RWPE1 (cell line): ENCODE measurements at regions not wholly inside any gene's neighbourhood (a gene's known extent, or its start where the extent isn't known, plus 50 kb on each side); places are given as distances from the start of the nearest gene placed in this dataset.

Source experiments
- CTCF ChIA-PET: fragments of 350-600 bp; sonication (Branson Sonifier 250); formaldehyde crosslinking; extraction: SDS; loops from one replicate; lab custom pipeline; 2021; lab: Yijun Ruan, JAX
- POLR2A ChIA-PET: fragments of 400-600 bp; formaldehyde crosslinking; extraction: SDS; loops from one replicate; lab custom pipeline; 2020; ENCODE audit warnings: antibody characterized with exemption; ENCODE audit not compliant: low non-redundant PET; lab: Yijun Ruan, JAX
- DNase-seq: peaks from one replicate; pipeline ENCODE4 v3.0.0; 2012; ENCODE audit warnings: low spot score
- H3K27ac ChIP-seq: fragments of 450-650 bp; 2 replicates; pipeline ENCODE4 v1.5.1; 2017
- TF ChIP-seq, protein P1 (sequence below): fragments of 450-650 bp; conservative IDR thresholded peaks from 2 replicates; pipeline ENCODE4 v1.5.1; 2017; ENCODE audit warnings: low read depth, mild to moderate bottlenecking

DNA sequence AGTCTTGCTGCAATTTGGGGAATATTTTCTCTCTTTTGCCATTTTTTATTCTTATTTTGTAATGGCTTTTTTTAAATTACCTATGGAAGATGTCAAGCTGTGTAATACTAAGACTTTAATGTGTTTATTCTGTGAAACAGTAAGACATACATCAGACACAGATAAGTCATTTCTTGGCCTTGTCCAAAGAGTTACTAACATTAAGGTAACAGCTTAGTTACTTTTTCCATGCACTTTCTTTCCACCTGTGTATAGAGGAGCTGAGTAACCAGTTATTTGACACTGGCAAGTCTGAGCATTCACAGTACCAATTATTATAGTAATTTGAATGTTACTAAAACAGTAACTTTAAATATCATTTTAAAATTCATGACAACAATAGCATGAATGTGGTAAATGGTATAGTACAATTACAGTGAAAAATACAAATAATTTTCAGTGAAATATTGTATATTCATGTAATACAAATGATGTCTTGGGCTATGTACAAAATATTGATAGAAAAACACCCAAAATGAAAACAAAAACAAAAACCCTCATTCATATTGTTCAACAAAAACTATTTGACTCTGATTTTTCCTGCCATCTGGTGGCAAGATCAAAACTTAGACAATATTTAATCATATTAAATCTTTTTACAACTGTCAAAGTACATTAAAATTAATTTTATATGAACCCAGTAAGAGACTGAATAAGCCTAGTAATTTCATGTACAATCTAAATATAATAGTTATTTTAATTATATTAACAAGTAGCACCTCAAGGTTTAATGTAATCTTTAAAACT lies 259.8 kb upstream of the SEMA3A start:
- no peak overlapping the region for H3K27ac ChIP-seq
- ChIA-PET CTCF (interaction anchor here (0.6 kb wide), 2 partner anchors 466 to 483 kb away, joined by 3 to 5 read pairs; no protein-coding TSS in a partner anchor), POLR2A (no interaction called here)
- DNase-seq, result no peak
- TF ChIP-seq, protein P1, sequence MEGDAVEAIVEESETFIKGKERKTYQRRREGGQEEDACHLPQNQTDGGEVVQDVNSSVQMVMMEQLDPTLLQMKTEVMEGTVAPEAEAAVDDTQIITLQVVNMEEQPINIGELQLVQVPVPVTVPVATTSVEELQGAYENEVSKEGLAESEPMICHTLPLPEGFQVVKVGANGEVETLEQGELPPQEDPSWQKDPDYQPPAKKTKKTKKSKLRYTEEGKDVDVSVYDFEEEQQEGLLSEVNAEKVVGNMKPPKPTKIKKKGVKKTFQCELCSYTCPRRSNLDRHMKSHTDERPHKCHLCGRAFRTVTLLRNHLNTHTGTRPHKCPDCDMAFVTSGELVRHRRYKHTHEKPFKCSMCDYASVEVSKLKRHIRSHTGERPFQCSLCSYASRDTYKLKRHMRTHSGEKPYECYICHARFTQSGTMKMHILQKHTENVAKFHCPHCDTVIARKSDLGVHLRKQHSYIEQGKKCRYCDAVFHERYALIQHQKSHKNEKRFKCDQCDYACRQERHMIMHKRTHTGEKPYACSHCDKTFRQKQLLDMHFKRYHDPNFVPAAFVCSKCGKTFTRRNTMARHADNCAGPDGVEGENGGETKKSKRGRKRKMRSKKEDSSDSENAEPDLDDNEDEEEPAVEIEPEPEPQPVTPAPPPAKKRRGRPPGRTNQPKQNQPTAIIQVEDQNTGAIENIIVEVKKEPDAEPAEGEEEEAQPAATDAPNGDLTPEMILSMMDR, result no peak

DNA sequence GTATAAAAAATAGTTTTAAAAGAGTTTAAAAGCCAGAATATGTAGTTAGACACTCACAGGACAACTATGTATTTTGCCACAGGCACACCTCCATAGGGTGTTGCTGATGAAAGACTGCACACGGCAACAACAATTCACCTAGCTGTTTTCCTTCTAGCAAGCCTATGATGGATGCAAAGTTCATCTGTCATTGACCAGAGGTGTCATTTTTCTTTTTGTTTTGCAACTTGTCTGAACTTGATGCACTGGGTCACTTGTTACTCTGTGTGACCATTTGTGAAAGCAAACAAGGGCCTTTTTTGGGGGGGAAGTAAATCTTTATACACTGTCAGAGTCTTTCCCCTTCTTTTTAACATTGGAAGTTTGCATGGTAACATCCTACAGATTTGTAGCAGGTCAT lies 258.0 kb upstream of the SEMA3A start:
- DNase-seq, result no peak
- POLR2A ChIA-PET, result no interaction called here

DNA sequence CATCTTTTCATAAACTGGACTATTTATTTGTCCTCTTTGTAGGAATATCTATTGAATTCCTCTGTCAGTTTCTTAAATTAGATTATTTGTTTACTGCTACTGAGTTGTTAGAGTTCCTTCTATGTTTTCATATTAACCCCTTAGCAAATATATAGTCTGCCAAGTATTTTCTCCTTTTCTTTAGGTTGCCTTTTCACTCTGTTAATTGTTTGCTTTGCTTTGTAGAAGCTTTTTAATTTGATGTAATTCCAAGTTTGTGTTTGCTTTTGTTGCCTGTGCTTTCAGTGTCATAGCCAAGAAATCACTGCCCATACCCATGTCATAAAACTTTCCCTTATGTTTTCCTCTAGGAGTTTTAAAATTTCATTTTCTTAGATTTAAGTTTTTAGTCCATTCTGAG lies 256.2 kb upstream of the SEMA3A start:
- POLR2A ChIA-PET, result no interaction called here
- no peak for DNase-seq
- CTCF ChIA-PET, result interaction anchor here (0.5 kb wide), 1 partner anchor 13 kb away, joined by 3 read pairs; no protein-coding TSS in a partner anchor
- H3K27ac ChIP-seq, result no peak overlapping the region
- TF ChIP-seq, protein P1, result no peak

More for the DNA sequence above, 258.0 kb upstream of the SEMA3A start:
- TF ChIP-seq, protein P1, result no peak
- CTCF ChIA-PET, result interaction anchor here (0.8 kb wide), 1 partner anchor 111 kb away, joined by 6 read pairs; no protein-coding TSS in a partner anchor
- no peak overlapping the region for H3K27ac ChIP-seq

DNA sequence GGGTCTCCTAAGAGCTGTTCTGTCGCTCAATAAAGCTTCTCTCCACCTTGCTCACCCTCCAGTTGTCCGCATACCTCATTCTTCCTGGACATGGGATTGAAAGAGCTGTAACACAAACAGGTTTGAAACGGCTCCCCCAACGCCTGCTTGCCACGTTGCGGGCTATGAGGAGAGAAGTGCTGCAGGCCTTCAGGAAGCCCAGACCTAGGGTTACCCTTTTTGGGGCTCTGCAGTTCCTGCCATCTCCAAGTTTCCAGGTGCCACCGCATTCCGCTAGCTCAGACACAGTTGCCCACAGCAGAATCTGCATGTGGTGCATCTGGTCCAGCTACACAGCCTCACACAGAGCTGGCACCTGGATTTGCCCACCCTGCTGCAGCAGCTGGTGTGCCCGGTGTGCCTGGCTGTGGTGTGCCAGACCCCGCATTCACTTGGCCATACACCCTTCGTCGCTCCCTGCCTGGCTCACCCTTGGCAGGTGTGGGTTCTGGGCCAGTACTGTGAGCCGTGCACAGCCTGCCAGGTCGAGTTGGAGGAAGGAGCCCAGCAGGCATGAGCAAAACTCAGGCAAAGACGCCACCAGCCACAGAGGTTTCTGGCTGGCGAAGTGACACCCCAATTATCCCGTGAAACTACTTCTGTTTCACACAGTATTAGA lies 253.2 kb upstream of the SEMA3A start:
- no peak for DNase-seq
- H3K27ac ChIP-seq, result no peak overlapping the region
- CTCF ChIA-PET, result no interaction called here
- POLR2A ChIA-PET, result no interaction called here
- TF ChIP-seq, protein P1, result no peak

DNA sequence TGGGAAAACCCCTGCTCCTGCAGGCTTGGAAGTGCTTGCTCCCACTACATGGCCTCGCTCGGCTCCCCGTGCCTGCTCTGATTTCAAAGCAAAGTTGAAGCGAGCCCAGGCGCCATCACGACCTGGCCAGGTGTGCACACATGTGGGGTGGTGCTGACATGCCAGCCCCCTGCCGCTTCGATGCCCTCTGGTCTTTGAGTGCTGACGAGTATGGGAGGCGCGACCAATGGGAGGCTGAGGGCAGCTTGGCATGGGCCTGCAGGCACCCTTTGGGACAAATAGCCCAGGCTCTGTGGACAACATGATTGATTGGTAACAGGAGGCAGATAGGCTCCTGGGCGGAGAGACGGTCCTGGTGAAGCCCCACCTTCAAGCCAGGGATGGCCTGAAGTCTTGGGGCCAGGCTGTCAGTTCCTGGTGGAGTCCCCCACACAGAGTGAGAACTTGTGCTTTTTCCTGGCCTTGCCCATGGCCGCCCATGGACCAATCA lies 252.4 kb upstream of the SEMA3A start:
- TF ChIP-seq, protein P1, result no peak

DNA sequence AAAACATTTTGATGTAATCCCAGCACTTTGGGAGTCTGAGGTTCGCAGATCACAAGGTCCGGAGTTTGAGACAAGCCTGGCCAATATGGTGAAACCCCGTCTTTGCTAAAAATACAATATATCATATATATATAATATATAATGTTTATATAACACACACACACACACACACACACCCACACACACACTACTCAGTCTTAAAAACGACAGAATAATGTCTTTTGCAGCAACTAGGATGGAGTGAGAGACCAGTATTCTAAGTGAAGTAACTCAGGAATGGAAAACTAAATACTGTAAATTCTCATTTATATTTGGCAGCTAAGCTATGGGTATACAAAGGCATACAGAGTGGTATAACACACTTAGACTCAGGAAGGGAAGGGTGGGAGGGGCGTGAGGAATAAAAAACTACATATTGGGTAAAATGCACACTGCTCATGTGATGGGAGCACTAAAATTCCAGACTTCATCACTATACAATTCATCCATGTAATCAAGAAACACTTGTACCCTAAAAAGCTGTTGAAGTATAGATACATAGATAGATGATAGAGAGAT lies 231.2 kb upstream of the SEMA3A start:
- no peak overlapping the region for H3K27ac ChIP-seq
- ChIA-PET CTCF (no interaction called here), POLR2A (no interaction called here)
- DNase-seq, result no peak
- TF ChIP-seq, protein P1, result no peak

More for the DNA sequence above, 252.4 kb upstream of the SEMA3A start:
- ChIA-PET CTCF (no interaction called here), POLR2A (no interaction called here)
- DNase-seq, result no peak
- no peak overlapping the region for H3K27ac ChIP-seq
